ENCODE measurements at regions not wholly inside any gene's neighbourhood (a gene's known extent, or its start where the extent isn't known, plus 50 kb on each side); places are given as distances from the start of the nearest gene placed in this dataset.

- TF ChIP-seq EP300 (IDR thresholded peaks at IDR 0.05) = no peak
- TF ChIP-seq CTCF (IDR thresholded peaks at IDR 0.05) = no peak
- TF ChIP-seq KDM1A (IDR thresholded peaks at IDR 0.05; ENCODE audit: low read depth) = no peak
- TF ChIP-seq CBX2 (IDR thresholded peaks at IDR 0.05; ENCODE audit: borderline replicate concordance, low read depth) = no peak
- no peak for TF ChIP-seq NR3C1 (IDR thresholded peaks at IDR 0.05)
Measured at GRCh38 chr13:67369895-67370660, 139.9 kb upstream of the PCDH9 start.
